Testis (tissue), 2 donors: ENCODE measurements at regions not wholly inside any gene's neighbourhood (a gene's known extent, or its start where the extent isn't known, plus 50 kb on each side); places are given as distances from the start of the nearest gene placed in this dataset.

Experiments
- DNase-seq: peaks from one replicate; pipeline ENCODE4 v3.0.0-alpha.2; 2019
- H3K27ac ChIP-seq, 2 donors: fragments of 200-600 bp; sonication (generic); one replicate each; pipeline ENCODE4 v1.5.1; 2019
- H3K27me3 ChIP-seq: fragments of 200-600 bp; sonication (generic); one replicate; pipeline ENCODE4 v1.5.1; 2019
- H3K36me3 ChIP-seq: fragments of 200-600 bp; sonication (generic); one replicate; pipeline ENCODE4 v1.5.1; 2017; ENCODE audit warnings: low read depth; ENCODE audit errors: missing control alignments
- H3K4me1 ChIP-seq: fragments of 200-600 bp; sonication (generic); one replicate; pipeline ENCODE4 v1.5.1; 2019
- H3K4me3 ChIP-seq, 2 donors: fragments of 200-600 bp; sonication (generic); one replicate each; pipeline ENCODE4 v1.5.1; 2017 to 2019
- H3K9me3 ChIP-seq: fragments of 200-600 bp; sonication (generic); one replicate; pipeline ENCODE4 v1.5.1; 2017
- POLR2A ChIP-seq: fragments of 450-650 bp; IDR thresholded peaks from one replicate; pipeline ENCODE4 v1.6.1; 2017; ENCODE audit warnings: antibody characterized with exemption, mild to moderate bottlenecking, moderate library complexity
- WGBS, 2 donors: methylation state at CpG; one replicate each; pipeline ENCODE4 v1.1.5; 2018; 5-methylcytosine and 5-hydroxymethylcytosine counted together
- intact Hi-C: fragments of 100-400 bp; cut with DNase I; formaldehyde crosslinking; loops from one replicate; pipeline ENCODE4 v1.15.1; 2023; ENCODE audit warnings: low total_unique reads
- TF ChIP-seq, protein P1 (sequence below), 3 experiments: fragments of 450-650 bp in 2 of 3; fragments of 200-600 bp in 1 of 3; sonication (generic) in 1 of 3; IDR thresholded peaks; one replicate each; pipeline ENCODE4 v1.5.1; 2016 to 2019; ENCODE audit warnings: antibody characterized with exemption in 3 of 3, mild to moderate bottlenecking in 2 of 3, moderate library complexity in 1 of 3

DNA sequence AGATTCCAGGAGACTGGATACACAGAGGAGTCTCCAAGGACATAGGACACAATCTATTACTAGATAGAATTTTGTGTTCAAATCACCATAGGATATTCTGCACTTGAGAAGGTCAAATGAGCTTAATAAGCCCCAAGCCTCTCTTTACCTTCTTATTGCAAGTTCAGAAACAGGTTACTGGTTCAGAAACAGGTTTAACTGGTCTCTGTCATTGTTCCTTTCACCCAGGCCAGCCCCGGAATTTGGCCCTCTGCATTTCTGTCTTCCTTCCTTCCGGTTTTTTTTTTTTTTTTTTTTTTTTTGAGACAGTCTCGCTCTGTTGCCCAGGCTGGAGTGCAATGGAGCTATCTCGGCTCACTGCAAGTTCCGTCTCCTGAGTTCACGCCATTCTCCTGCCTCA lies 700.2 kb downstream of the EPHA4 start:
- H3K4me1 ChIP-seq, result no peaks in the 10 kb centered on the region
- intact Hi-C loops, result no loop called here
- H3K4me3 ChIP-seq, result no peak overlapping the region
- H3K27me3 ChIP-seq, result no peaks in the 10 kb centered on the region
- no peaks in the 10 kb centered on the region for H3K9me3 ChIP-seq
- WGBS, 2 donors, result 88 to 93% methylated on average over 6 of the region's 6 CpGs
- TF ChIP-seq, protein P1, sequence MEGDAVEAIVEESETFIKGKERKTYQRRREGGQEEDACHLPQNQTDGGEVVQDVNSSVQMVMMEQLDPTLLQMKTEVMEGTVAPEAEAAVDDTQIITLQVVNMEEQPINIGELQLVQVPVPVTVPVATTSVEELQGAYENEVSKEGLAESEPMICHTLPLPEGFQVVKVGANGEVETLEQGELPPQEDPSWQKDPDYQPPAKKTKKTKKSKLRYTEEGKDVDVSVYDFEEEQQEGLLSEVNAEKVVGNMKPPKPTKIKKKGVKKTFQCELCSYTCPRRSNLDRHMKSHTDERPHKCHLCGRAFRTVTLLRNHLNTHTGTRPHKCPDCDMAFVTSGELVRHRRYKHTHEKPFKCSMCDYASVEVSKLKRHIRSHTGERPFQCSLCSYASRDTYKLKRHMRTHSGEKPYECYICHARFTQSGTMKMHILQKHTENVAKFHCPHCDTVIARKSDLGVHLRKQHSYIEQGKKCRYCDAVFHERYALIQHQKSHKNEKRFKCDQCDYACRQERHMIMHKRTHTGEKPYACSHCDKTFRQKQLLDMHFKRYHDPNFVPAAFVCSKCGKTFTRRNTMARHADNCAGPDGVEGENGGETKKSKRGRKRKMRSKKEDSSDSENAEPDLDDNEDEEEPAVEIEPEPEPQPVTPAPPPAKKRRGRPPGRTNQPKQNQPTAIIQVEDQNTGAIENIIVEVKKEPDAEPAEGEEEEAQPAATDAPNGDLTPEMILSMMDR (IDR thresholded peaks at IDR 0.05), result no peak
- no peak for TF ChIP-seq POLR2A
- H3K36me3 ChIP-seq, result no peaks in the 10 kb centered on the region
- no peak overlapping the region for H3K27ac ChIP-seq
- DNase-seq, result no peak

DNA sequence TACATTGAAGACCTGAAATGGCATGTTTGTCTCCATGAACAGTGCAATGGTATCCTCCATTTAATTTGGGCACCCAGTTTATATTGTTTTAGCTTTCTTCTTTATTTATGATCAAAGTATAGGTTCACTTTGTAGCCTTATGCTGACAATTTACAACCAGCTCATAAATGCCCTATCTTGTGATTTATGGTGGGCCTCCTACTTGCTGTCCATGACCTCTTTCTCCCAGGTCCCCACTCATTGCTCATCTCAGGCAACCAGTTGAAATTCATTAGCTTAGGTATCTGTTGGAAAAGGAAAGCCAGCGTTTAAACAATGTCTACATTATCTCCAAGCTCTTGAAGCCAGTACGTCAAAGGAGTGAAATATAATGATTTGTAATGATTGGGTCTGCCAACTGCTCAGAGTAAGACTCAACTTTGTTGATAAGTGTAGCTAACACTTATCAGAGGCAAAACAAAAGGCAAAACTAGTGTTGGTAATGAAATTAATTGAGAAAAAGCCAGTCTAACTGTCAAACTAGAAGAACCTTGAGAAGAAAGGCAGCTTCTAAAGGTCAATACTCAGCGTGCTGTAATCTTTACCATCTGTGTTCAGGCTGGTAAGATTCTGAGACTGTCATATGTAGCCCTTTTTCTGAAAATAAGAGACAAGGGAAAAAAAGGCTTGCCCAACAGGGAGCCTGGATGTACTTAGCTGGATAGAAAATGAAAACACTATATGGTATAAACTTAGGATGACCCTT lies 695.9 kb downstream of the EPHA4 start:
- Histone ChIP-seq H3K36me3 (no peaks in the 10 kb centered on the region), H3K9me3 (no peaks in the 10 kb centered on the region), H3K4me3 (no peak overlapping the region), H3K27ac (no peak overlapping the region), H3K27me3 (no peaks in the 10 kb centered on the region), H3K4me1 (no peaks in the 10 kb centered on the region)
- WGBS, 2 donors, result 50 to 57% methylated on average over 3 of the region's 3 CpGs
- DNase-seq, result no peak
- no peak for TF ChIP-seq POLR2A
- TF ChIP-seq, protein P1 (IDR thresholded peaks at IDR 0.05), result no peak
- intact Hi-C loops, result no loop called here

DNA sequence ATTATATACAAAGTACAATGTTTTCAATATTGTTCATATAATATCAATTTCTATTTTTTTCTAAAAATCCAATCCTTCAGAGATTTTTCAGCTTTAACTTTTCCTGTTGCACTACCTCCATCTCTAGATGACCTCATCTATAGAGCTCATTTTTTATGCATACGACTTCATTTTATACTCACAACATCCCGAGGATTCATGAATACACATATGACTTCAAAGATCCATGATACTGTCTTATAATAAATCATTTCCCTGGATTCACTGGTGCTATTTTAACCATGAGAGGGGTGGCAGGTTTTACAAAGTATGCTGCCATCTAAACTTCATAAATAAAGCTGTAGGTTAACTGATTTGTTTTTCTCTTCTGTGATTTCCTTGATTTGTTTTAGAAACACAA lies 694.6 kb downstream of the EPHA4 start:
- no peaks in the 10 kb centered on the region for H3K36me3 ChIP-seq
- no peak for DNase-seq
- H3K27me3 ChIP-seq, result no peaks in the 10 kb centered on the region
- 82 to 95% methylated on average over 2 of the region's 2 CpGs for WGBS, 2 donors
- H3K4me1 ChIP-seq, result no peaks in the 10 kb centered on the region
- no peak overlapping the region for H3K27ac ChIP-seq
- H3K4me3 ChIP-seq, result no peak overlapping the region
- TF ChIP-seq POLR2A, result no peak
- TF ChIP-seq, protein P1 (IDR thresholded peaks at IDR 0.05), result no peak
- no peaks in the 10 kb centered on the region for H3K9me3 ChIP-seq
- intact Hi-C loops, result no loop called here

DNA sequence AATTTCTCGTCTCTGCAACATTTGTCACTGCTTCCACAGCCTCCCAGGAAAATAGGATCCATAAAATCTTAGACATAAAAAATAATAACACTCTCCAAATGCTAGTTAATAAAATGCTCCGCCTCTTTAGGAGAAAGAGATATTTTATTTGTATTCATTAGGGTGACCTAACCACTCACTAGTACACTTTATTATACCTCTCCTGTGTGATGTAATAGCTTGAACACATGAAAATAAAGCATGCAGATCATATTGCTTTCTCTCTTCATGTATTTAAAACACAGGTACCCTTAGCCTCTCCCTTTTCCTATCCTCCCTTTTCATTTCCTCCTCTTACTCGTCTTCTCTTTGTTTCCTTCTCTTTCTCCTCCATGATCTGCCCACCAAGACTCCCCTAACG lies 694.2 kb downstream of the EPHA4 start:
- no peak for DNase-seq
- Histone ChIP-seq H3K4me3 (no peak overlapping the region), H3K36me3 (no peaks in the 10 kb centered on the region), H3K27ac (no peak overlapping the region), H3K27me3 (no peaks in the 10 kb centered on the region), H3K9me3 (no peaks in the 10 kb centered on the region), H3K4me1 (no peaks in the 10 kb centered on the region)
- 86 to 89% methylated on average over 4 of the region's 4 CpGs for WGBS, 2 donors
- intact Hi-C loops, result no loop called here
- TF ChIP-seq, protein P1 (IDR thresholded peaks at IDR 0.05), result no peak
- no peak for TF ChIP-seq POLR2A
